SK-N-SH (cell line): ENCODE measurements at regions not wholly inside any gene's neighbourhood (a gene's known extent, or its start where the extent isn't known, plus 50 kb on each side); places are given as distances from the start of the nearest gene placed in this dataset.

Experiments used
- CTCF ChIA-PET: fragments of 300-600, 350-600 bp; formaldehyde crosslinking; extraction: SDS; loops from one replicate; lab custom pipeline; 2021; lab: Yijun Ruan, JAX
- POLR2A ChIA-PET: fragments of 350-600 bp; sonication (Branson Sonifier 250); formaldehyde crosslinking; extraction: SDS; loops from one replicate; lab custom pipeline; 2020; ENCODE audit warnings: antibody characterized with exemption, inconsistent platforms; lab: Yijun Ruan, JAX
- DNase-seq: peaks from one replicate; pipeline ENCODE4 v3.0.0; 2012
- H2AFZ ChIP-seq: fragments of 200-600 bp; sonication (generic); 2 replicates; pipeline ENCODE4 v1.8.1; 2016; ENCODE audit warnings: antibody characterized with exemption, mild to moderate bottlenecking, low read depth
- H3F3A ChIP-seq: fragments of 200-600 bp; sonication (generic); replicated peaks from 2 replicates; pipeline ENCODE3; 2016; ENCODE audit warnings: antibody characterized with exemption, mild to moderate bottlenecking; ENCODE audit not compliant: insufficient read depth
- H3K27ac ChIP-seq, 2 experiments: fragments of 200-500 bp in 1 of 2; fragments of 200-600 bp in 1 of 2; sonication (Bioruptor generic) in 1 of 2; sonication (generic), shearing (Covaris generic) in 1 of 2; 2 replicates each; pipeline versions ENCODE4 v1.5.1 to v1.6.1; 2014 to 2016; ENCODE audit warnings: low read depth in 2 of 2, inconsistent platforms in 1 of 2, low read length in 1 of 2, mild to moderate bottlenecking in 1 of 2, mixed read lengths in 1 of 2
- H3K27me3 ChIP-seq: fragments of 200-600 bp; sonication (generic), shearing (Covaris generic); 2 replicates; pipeline ENCODE4 v1.6.1; 2016; ENCODE audit warnings: mixed run types; ENCODE audit not compliant: insufficient read depth
- H3K36me3 ChIP-seq, 2 experiments: fragments of 200-500 bp in 1 of 2; fragments of 200-600 bp in 1 of 2; sonication (Bioruptor generic) in 1 of 2; sonication (generic) in 1 of 2; replicated peaks in 1 of 2; 2 replicates each; pipeline versions ENCODE3 to v1.5.1; 2014 to 2016; ENCODE audit warnings: low read length in 1 of 2, mild to moderate bottlenecking in 1 of 2; ENCODE audit not compliant: insufficient read depth in 2 of 2, control insufficient read depth in 1 of 2
- H3K4me1 ChIP-seq, 2 experiments: fragments of 200-500 bp in 1 of 2; fragments of 200-600 bp in 1 of 2; sonication (Bioruptor generic) in 1 of 2; sonication (generic), shearing (Covaris generic) in 1 of 2; 2 replicates each; pipeline versions ENCODE4 v1.5.1 to v1.6.1; 2014 to 2016; ENCODE audit warnings: low read depth in 1 of 2, low read length in 1 of 2, mixed run types in 1 of 2; ENCODE audit not compliant: insufficient read depth in 2 of 2, control insufficient read depth in 1 of 2
- H3K4me2 ChIP-seq: fragments of 200-600 bp; sonication (generic), shearing (Covaris generic); 2 replicates; pipeline ENCODE4 v1.6.1; 2017; ENCODE audit warnings: mixed run types
- H3K4me3 ChIP-seq, 2 experiments: fragments of 200-500 bp in 1 of 2; fragments of 200-600 bp in 1 of 2; sonication (Bioruptor generic) in 1 of 2; sonication (generic), shearing (Covaris generic) in 1 of 2; 2 replicates each; pipeline versions ENCODE4 v1.5.1 to v1.8.1; 2014 to 2016; ENCODE audit warnings: low read depth in 2 of 2, inconsistent platforms in 1 of 2, low read length in 1 of 2, mild to moderate bottlenecking in 1 of 2, mixed read lengths in 1 of 2, moderate library complexity in 1 of 2
- H3K79me2 ChIP-seq: fragments of 200-600 bp; sonication (generic); 2 replicates; pipeline ENCODE4 v1.8.1; 2017; ENCODE audit warnings: mild to moderate bottlenecking; ENCODE audit not compliant: insufficient read depth
- H3K9ac ChIP-seq: fragments of 200-600 bp; sonication (generic); 2 replicates; pipeline ENCODE4 v1.6.1; 2017; ENCODE audit warnings: mixed run types
- H3K9me2 ChIP-seq: fragments of 200-600 bp; sonication (generic); 2 replicates; pipeline ENCODE4 v1.6.1; 2017; ENCODE audit warnings: mixed run types
- H3K9me3 ChIP-seq: fragments of 200-600 bp; sonication (generic); 2 replicates; pipeline ENCODE4 v1.6.1; 2017; ENCODE audit warnings: mixed run types, mild to moderate bottlenecking, moderate library complexity
- H4K20me1 ChIP-seq: fragments of 200-600 bp; sonication (generic); 2 replicates; pipeline ENCODE4 v1.6.1; 2017; ENCODE audit warnings: mild to moderate bottlenecking, mixed run types; ENCODE audit not compliant: insufficient read depth
- CHD2 ChIP-seq: fragments of 150-350 bp; IDR thresholded peaks from 2 replicates; pipeline ENCODE4 v1.6.1; 2018; ENCODE audit warnings: low read length; ENCODE audit not compliant: partially characterized antibody
- EP300 ChIP-seq, 2 experiments: IDR thresholded peaks; 2 replicates each; pipeline versions ENCODE4 v1.4.0 to v1.6.1; 2012; ENCODE audit warnings: borderline replicate concordance in 1 of 2, low read depth in 1 of 2, low read length in 1 of 2
- FOSL2 ChIP-seq: IDR thresholded peaks from 2 replicates; pipeline ENCODE4 v1.4.0; 2012; ENCODE audit warnings: low read depth, mild to moderate bottlenecking, moderate library complexity, borderline replicate concordance
- GABPA ChIP-seq: IDR thresholded peaks from 2 replicates; pipeline ENCODE4 v1.4.0; 2012; ENCODE audit warnings: low read depth, mild to moderate bottlenecking
- GATA2 ChIP-seq: sonication (generic); formaldehyde crosslinking; IDR thresholded peaks from 2 replicates; pipeline ENCODE4 v1.5.0; 2020; ENCODE audit warnings: mild to moderate bottlenecking, missing genetic modification reagents
- MAX ChIP-seq: IDR thresholded peaks from 2 replicates; pipeline ENCODE4 v1.4.0; 2012; ENCODE audit warnings: low read depth
- MEF2A ChIP-seq: IDR thresholded peaks from 2 replicates; pipeline ENCODE4 v1.4.0; 2012; ENCODE audit warnings: low read depth, borderline replicate concordance
- MXI1 ChIP-seq: IDR thresholded peaks from 2 replicates; pipeline ENCODE4 v1.6.1; 2012; ENCODE audit warnings: mild to moderate bottlenecking, low read depth, low read length, improper control_type of control experiment
- NRF1 ChIP-seq: IDR thresholded peaks from 2 replicates; pipeline ENCODE4 v1.6.1; 2012; ENCODE audit warnings: low read depth, mild to moderate bottlenecking, low read length
- RAD21 ChIP-seq: IDR thresholded peaks from 2 replicates; pipeline ENCODE4 v1.6.1; 2012; ENCODE audit warnings: mild to moderate bottlenecking, low read length
- RCOR1 ChIP-seq: fragments of 150-350 bp; IDR thresholded peaks from 2 replicates; pipeline ENCODE4 v1.6.1; 2017; ENCODE audit warnings: antibody characterized with exemption, low read length
- REST ChIP-seq: IDR thresholded peaks from 2 replicates; pipeline ENCODE4 v1.6.1; 2012; ENCODE audit warnings: mild to moderate bottlenecking, low read depth, low read length, moderate library complexity
- RXRA ChIP-seq: IDR thresholded peaks from 2 replicates; pipeline ENCODE4 v1.4.0; 2012; ENCODE audit warnings: low read depth, mild to moderate bottlenecking, borderline replicate concordance
- SIN3A ChIP-seq: IDR thresholded peaks from 2 replicates; pipeline ENCODE4 v1.6.1; 2012; ENCODE audit warnings: low read depth, mild to moderate bottlenecking, low read length, moderate library complexity, borderline replicate concordance
- SMC3 ChIP-seq: IDR thresholded peaks from 2 replicates; pipeline ENCODE4 v1.6.1; 2012; ENCODE audit warnings: low read depth, low read length, improper control_type of control experiment
- TCF12 ChIP-seq: IDR thresholded peaks from 2 replicates; pipeline ENCODE4 v1.4.0; 2012
- TEAD4 ChIP-seq: IDR thresholded peaks from 2 replicates; pipeline ENCODE4 v1.4.0; 2012; ENCODE audit warnings: mild to moderate bottlenecking, borderline replicate concordance; ENCODE audit not compliant: insufficient read depth
- whole genome bisulfite sequencing: methylation state at CpG from one replicate; pipeline ENCODE4 v1.1.6; 2017; ENCODE audit warnings: low lambda C conversion rate; 5-methylcytosine and 5-hydroxymethylcytosine counted together
- TF ChIP-seq, protein P1 (sequence below): IDR thresholded peaks from 2 replicates; pipeline ENCODE4 v1.4.0; 2012; ENCODE audit warnings: low read depth, borderline replicate concordance

DNA sequence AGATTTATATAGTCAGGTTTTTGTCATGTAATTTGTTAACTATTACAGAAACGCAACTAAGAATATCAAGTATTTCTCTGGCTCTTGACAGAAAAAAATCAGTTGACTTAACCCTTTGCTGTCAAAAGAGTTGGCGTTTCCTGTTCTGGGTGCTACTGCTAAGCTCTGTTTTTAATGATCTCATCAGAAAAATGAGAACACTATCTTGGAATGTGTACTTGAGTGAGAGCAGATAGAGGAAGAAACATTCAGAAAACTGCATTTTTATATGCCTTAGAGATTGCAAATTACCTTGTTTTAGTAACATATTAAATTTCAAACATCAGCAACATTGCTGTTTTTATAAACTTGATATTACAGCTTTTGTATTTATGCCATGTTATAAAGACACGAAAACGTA is 297.9 kb downstream of the RDH14 start (continued):
- no peak for TF ChIP-seq NRF1
- TF ChIP-seq RAD21 = no peak
- TF ChIP-seq, all 33 proteins: peak for 0

DNA sequence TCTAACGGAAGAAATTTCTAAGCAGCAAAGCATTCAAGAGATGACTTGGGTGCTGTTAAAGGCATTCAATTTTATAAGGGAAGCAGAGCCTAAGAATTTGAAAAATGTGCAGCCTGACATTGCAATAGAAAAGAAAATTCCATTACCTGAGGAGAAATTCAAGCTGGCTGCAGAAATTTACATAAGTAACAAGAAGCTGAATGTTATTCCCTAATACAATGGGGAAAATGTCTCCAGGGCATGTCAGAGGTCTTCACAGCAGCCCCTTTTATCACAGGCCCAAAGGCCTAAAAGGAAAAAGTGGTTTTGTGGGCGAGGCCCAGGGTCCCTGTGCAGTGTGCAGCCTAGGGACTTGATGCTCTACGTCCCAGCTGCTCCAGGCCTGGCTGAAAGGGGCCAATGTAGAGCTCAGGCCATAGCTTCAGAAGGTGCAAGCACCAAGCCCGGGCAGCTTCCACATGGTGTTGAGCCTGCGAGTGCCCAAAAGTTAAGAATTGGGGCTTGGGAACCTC is 306.7 kb downstream of the RDH14 start:
- H3K9me3 ChIP-seq = no peaks in the 10 kb centered on the region
- CTCF ChIA-PET = interaction anchor here (0.6 to 1.7 kb wide), 2 partner anchors 31 to 887 kb away, joined by 3 read pairs; no protein-coding TSS in a partner anchor
- POLR2A ChIA-PET = no interaction called here
- no peaks in the 10 kb centered on the region for H3F3A ChIP-seq
- H3K79me2 ChIP-seq = no peaks in the 10 kb centered on the region
- H3K9ac ChIP-seq = no peak overlapping the region
- 0 out of 2 replicates have a peak, but pooled peaks cover 7% of the 10 kb centered on the region for H3K27me3 ChIP-seq
- H3K4me1 ChIP-seq = no peaks in the 10 kb centered on the region
- H3K4me3 ChIP-seq = no peak overlapping the region
- WGBS = 18% methylated on average over 5 of the region's 5 CpGs
- H3K4me2 ChIP-seq = no peak overlapping the region
- H4K20me1 ChIP-seq = no peaks in the 10 kb centered on the region
- H3K27ac ChIP-seq = no peak overlapping the region
- no peak for TF ChIP-seq SIN3A
- TF ChIP-seq RXRA = no peak
- no peak for TF ChIP-seq NRF1
- no peak for TF ChIP-seq TEAD4
- no peak for TF ChIP-seq MXI1
- no peak for TF ChIP-seq MAX
- TF ChIP-seq, protein P1, sequence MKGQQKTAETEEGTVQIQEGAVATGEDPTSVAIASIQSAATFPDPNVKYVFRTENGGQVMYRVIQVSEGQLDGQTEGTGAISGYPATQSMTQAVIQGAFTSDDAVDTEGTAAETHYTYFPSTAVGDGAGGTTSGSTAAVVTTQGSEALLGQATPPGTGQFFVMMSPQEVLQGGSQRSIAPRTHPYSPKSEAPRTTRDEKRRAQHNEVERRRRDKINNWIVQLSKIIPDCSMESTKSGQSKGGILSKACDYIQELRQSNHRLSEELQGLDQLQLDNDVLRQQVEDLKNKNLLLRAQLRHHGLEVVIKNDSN = no peak
- no peak for TF ChIP-seq GABPA
- TF ChIP-seq RCOR1 = no peak
- no peak for TF ChIP-seq MEF2A
- TF ChIP-seq SMC3 = no peak
- no peak for TF ChIP-seq REST
- TF ChIP-seq TCF12 = no peak
- TF ChIP-seq FOSL2 = no peak
- no peak for TF ChIP-seq CHD2
- no peak for TF ChIP-seq GATA2 (CRISPR knock-in tag)
- no peak for TF ChIP-seq EP300 (IDR thresholded peaks at IDR 0.05; ENCODE audit: borderline replicate concordance in 1 of 2, low read depth in 1 of 2, low read length in 1 of 2)
- no peaks in the 10 kb centered on the region for H3K36me3 ChIP-seq
- no peak for DNase-seq
- no peak overlapping the region for H2AFZ ChIP-seq
- no peaks in the 10 kb centered on the region for H3K9me2 ChIP-seq
